NCI-H82 (cell line): ENCODE measurements at regions not wholly inside any gene's neighbourhood (a gene's known extent, or its start where the extent isn't known, plus 50 kb on each side); places are given as distances from the start of the nearest gene placed in this dataset.

Source experiments
- DNase-seq: peaks from one replicate; lab custom pipeline; 2025; lab: John Stamatoyannopoulos, UW

- no peak for DNase-seq
Measured at GRCh38 chr3:194995334-194995733, 275.6 kb downstream of the XXYLT1 start.

GRCh38 chr3:194995922-194996321, 275.0 kb downstream of the XXYLT1 start:
- DNase-seq: no peak

GRCh38 chr3:194996746-194997145, 274.2 kb downstream of the XXYLT1 start:
- DNase-seq: no peak

GRCh38 chr3:194998417-194998816, 272.5 kb downstream of the XXYLT1 start:
- DNase-seq: no peak

- DNase-seq: no peak
Measured at GRCh38 chr3:194998948-194999347, 272.0 kb downstream of the XXYLT1 start.

GRCh38 chr3:194999491-194999890, 271.5 kb downstream of the XXYLT1 start:
- DNase-seq: no peak

GRCh38 chr3:195001261-195001660, 269.7 kb downstream of the XXYLT1 start:
- DNase-seq: no peak

GRCh38 chr3:195001961-195002861, 268.7 kb downstream of the XXYLT1 start:
- peak; percentile 99 for DNase-seq

- DNase-seq: peak; percentile 73
Measured at GRCh38 chr3:195003006-195003892, 267.7 kb downstream of the XXYLT1 start.

GRCh38 chr3:195003893-195004289, 267.1 kb downstream of the XXYLT1 start:
- DNase-seq: no peak

- DNase-seq: no peak
Measured at GRCh38 chr3:195004512-195005250, 266.3 kb downstream of the XXYLT1 start.

- DNase-seq: no peak
Measured at GRCh38 chr3:195005251-195005620, 265.7 kb downstream of the XXYLT1 start.

GRCh38 chr3:195005759-195006510, 265.0 kb downstream of the XXYLT1 start:
- no peak for DNase-seq

- DNase-seq: no peak
Measured at GRCh38 chr3:195007151-195007550, 263.8 kb downstream of the XXYLT1 start.

- peak; percentile 74 for DNase-seq
Measured at GRCh38 chr3:195007766-195008165, 263.2 kb downstream of the XXYLT1 start.

- DNase-seq: peak; percentile 22
Measured at GRCh38 chr3:195008816-195009215, 262.1 kb downstream of the XXYLT1 start.

- no peak for DNase-seq
Measured at GRCh38 chr3:195009616-195010015, 261.3 kb downstream of the XXYLT1 start.

GRCh38 chr3:195010551-195011100, 260.3 kb downstream of the XXYLT1 start:
- DNase-seq: no peak

- DNase-seq: no peak
Measured at GRCh38 chr3:195011231-195011834, 259.6 kb downstream of the XXYLT1 start.

GRCh38 chr3:195012100-195012499, 258.9 kb downstream of the XXYLT1 start:
- DNase-seq: no peak

GRCh38 chr3:195012571-195012970, 258.4 kb downstream of the XXYLT1 start:
- DNase-seq: no peak
